Body of pancreas (tissue), 4 donors: ENCODE measurements at regions not wholly inside any gene's neighbourhood (a gene's known extent, or its start where the extent isn't known, plus 50 kb on each side); places are given as distances from the start of the nearest gene placed in this dataset.
"Not testable (repeated sequence)": the region's sequence is repeated elsewhere in the genome, so short reads cannot be mapped to it uniquely, and the experiment has no call there.

ENCODE experiments used
- POLR2A ChIP-seq, 3 donors: fragments of 450-650 bp; IDR thresholded peaks; one replicate each; pipeline ENCODE4 v1.6.1; 2016; ENCODE audit warnings: antibody characterized with exemption in 3 of 3, mild to moderate bottlenecking in 2 of 3
- TF ChIP-seq, protein P1 (sequence below), 7 experiments: fragments of 450-650 bp in 4 of 7; fragments of 200-600 bp in 3 of 7; sonication (generic) in 3 of 7; IDR thresholded peaks; one replicate each; pipeline ENCODE4 v1.5.1; 2016 to 2019; ENCODE audit warnings: antibody characterized with exemption in 7 of 7

DNA sequence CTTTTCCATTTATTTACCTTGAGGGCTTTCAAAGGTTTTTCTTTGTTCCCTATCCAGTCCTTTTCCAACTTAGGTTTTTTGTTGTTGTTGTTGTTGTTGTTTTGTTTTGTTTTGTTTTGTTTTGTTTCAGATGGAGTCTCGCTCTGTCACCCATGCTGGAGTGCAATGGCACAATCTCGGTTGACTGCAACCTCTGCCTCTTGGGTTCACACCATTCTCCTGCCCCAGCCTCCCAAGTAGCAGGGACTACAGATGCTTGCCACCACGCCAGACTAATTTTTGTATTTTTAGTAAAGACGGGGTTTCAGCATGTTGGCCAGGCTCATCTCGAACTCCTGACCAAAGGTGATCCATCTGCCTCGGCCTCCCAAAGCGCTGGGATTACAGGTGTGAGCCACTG is 2906.0 kb downstream of the RPIA start:
- TF ChIP-seq, protein P1, sequence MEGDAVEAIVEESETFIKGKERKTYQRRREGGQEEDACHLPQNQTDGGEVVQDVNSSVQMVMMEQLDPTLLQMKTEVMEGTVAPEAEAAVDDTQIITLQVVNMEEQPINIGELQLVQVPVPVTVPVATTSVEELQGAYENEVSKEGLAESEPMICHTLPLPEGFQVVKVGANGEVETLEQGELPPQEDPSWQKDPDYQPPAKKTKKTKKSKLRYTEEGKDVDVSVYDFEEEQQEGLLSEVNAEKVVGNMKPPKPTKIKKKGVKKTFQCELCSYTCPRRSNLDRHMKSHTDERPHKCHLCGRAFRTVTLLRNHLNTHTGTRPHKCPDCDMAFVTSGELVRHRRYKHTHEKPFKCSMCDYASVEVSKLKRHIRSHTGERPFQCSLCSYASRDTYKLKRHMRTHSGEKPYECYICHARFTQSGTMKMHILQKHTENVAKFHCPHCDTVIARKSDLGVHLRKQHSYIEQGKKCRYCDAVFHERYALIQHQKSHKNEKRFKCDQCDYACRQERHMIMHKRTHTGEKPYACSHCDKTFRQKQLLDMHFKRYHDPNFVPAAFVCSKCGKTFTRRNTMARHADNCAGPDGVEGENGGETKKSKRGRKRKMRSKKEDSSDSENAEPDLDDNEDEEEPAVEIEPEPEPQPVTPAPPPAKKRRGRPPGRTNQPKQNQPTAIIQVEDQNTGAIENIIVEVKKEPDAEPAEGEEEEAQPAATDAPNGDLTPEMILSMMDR (IDR thresholded peaks at IDR 0.05), result not testable (repeated sequence)
- not testable (repeated sequence) for TF ChIP-seq POLR2A (IDR thresholded peaks at IDR 0.05)
